NCI-H2196 (cell line): ENCODE measurements at regions not wholly inside any gene's neighbourhood (a gene's known extent, or its start where the extent isn't known, plus 50 kb on each side); places are given as distances from the start of the nearest gene placed in this dataset.

Experiments
- DNase-seq: peaks from one replicate; lab custom pipeline; 2025; ENCODE audit not compliant: unreplicated experiment; lab: John Stamatoyannopoulos, UW

- DNase-seq: no peak
These were observed 279.3 kb downstream of the YTHDC2 start for GRCh38 chr5:113792806-113793205.

- no peak for DNase-seq
These were observed 281.5 kb downstream of the YTHDC2 start for GRCh38 chr5:113794981-113795380.

GRCh38 chr5:113800686-113801085 lies 287.2 kb downstream of the YTHDC2 start:
- no peak for DNase-seq

DNA sequence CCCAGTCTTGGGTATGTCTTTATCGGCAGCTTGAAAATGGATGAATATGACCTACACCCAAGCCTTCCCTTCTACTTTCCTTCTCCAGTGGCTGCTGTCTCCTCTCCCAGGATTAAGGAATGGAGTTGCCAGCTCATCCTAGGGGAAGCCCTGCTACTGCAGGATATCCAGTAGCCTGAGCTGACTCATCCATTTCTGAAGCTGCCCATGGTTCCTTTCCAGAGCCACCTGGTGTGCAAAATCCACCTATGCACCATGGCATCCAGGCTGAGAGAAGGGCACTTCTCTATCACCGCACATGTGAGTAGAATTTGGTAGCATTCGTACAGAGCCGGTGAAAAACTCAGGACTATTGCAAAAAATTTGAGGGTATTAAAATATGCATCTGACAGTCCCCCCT lies 290.8 kb downstream of the YTHDC2 start:
- no peak for DNase-seq

DNA sequence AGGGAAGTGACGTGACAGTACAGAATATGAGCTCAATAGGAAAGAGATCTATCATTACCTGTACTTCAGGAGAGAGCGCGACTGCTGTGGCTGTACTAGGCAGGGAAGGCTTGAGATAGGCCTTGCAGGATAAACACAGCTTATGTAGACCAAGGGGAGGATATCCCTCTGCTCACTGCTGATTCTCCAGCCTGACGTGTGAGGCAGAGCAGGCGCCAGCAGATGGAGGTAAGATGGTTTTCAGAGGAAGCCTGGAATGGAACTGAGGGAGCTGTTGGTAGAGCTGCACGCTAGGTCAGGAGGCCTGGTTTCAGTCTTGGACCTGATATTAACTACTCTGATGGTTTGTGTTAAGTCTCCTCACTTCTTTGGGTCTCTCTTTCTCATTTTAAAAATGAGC lies 291.4 kb downstream of the YTHDC2 start:
- no peak for DNase-seq

- DNase-seq: no peak
These were observed 292.8 kb downstream of the YTHDC2 start for GRCh38 chr5:113806250-113806649.

GRCh38 chr5:113806904-113807303 lies 293.4 kb downstream of the YTHDC2 start:
- no peak for DNase-seq

DNA sequence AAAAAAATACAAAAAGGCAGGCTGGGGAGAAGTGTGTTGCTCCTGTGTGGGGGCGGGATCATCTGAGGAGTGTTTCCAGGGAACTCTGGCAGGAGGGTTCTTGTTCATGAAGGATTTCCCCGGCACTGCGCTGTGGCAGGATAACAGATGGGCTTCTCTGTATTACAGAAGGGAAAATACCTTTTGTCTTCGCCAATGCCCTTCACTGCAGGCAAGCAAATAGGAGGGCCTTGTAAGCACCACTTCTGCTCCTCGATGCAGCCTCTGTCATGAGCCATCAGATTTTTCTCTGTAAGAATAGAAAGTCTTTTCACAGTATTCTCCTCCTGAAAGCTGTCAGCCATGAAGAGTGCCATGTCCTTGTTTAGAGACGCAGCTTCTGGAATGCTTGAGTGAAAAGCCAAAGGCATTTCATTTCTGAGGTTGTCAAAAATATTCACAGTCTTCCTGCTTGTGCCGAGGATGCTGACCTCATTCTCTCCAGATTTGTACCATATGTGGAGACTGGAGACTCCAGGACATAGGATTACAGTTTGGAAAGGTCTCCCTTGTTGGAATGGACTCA lies 294.0 kb downstream of the YTHDC2 start:
- no peak for DNase-seq

GRCh38 chr5:113808956-113809355 lies 295.5 kb downstream of the YTHDC2 start:
- DNase-seq: no peak

DNA sequence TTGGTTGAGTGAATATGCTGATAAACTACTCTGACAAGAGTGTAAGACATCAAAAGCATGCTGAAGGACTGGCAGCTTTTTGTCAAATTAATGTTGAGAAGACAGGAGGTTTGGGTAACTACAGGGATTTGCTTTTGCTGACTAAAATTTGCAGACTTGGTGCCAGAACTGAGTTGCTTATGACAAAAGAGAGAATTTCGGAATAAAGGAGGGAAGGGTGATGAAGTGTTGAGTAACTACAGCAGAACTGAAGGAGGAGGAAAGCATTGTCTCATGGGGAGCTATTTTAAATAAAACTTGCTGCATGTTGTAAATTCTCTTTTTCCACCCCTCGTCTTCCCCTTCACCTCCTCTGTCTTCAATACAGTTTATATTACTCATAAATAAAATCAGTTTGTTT lies 296.1 kb downstream of the YTHDC2 start:
- DNase-seq: no peak

DNA sequence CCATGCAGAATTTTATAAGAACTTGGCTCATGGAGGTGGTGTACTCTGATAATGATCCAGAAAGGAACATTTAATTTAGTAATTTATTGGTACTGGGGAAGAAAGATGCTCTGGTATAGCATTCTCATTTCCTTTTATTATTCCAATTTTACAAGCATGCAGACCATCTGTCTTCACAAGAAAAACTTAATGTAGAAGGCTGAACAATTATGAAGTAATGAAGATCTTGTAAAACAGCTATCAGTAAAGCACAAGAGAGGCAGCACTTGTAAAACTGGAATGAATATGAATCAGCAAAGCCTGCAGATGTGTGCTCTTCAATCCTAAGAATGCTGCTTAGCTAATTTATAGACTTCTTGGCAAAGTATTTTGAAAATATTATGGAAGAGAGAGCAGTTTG lies 300.0 kb downstream of the YTHDC2 start:
- no peak for DNase-seq

DNA sequence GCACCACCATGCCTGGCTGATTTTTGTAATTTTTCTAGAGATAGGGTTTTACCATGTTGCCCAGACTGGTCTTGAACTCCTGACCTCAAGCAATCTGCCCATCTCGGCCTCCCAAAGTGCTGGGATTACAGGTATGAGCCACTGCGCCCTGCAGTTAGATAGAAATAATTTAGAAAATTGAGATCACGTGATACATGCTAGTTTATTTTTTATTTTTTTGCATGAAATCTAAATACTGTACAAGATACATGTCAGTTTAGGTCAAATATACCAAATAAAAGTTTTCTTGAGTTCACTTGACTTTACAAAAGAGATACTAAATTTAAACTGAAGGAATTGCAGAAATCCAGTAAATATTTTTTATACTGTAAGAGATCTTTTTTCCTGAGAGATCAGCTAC lies 304.2 kb downstream of the YTHDC2 start:
- no peak for DNase-seq

- no peak for DNase-seq
These were observed 310.2 kb downstream of the YTHDC2 start for GRCh38 chr5:113823696-113824095.

DNA sequence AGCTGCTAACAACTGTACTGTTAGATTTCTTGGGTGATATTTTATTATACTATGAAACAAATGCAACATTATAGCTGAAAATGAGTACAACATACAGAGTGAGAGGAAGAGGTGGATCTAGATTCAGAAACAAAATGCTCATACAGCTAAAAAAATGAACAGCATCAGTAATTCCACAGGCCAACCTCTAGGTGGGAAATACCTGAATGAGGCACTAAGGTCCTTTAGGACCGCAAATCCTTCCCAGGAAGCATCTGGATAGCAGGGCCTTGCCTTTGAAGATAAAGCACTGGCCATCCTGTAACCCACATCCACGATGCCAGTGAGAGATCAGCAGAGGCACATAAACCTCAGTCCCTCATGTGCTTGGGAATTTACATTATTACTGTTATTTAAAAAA lies 310.8 kb downstream of the YTHDC2 start:
- DNase-seq: no peak

DNA sequence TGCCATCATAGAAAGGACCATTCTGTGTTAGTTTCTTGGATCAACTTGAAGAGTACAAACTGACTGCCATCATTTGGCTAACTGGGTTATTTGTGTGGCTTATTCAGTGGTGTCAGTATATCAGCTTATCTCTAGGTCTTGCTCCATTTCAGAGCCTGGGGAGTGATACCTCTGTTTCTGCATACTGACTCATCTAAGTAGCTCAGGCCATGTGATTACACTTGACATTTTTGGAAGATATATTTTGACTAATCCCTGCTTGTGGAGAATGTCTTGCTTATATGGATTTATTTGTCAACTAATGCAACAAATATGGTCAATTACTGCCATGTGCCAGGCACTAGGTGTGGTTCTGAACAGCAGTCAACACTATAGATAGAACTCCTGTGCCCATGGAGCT lies 311.7 kb downstream of the YTHDC2 start:
- no peak for DNase-seq

DNA sequence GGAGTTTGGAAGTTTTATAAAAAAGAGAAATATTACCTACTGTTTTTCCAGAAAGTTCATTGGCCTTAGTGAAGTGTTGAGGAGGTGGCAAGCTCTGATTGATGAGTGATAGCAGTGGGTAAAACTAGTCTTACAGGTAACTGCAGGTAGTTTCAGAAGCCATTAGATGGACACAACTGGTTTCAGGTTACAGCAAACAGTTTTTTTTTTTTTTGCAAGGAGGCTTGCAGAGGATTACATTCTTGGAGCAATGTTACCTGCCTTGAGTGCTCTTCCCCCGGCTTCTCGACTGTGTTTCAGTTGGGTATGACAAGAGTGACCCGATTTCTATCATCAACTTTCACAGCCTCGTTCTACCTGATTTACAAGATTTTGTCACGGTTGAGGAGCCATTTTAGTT lies 333.4 kb downstream of the YTHDC2 start:
- no peak for DNase-seq

GRCh38 chr5:113864437-113864836 lies 350.9 kb downstream of the YTHDC2 start:
- DNase-seq: no peak

GRCh38 chr5:113866763-113867162 lies 353.3 kb downstream of the YTHDC2 start:
- DNase-seq: no peak

GRCh38 chr5:113869611-113870010 lies 356.1 kb downstream of the YTHDC2 start:
- DNase-seq: no peak

GRCh38 chr5:113871972-113872371 lies 358.5 kb downstream of the YTHDC2 start:
- DNase-seq: no peak

- DNase-seq: no peak
These were observed 361.6 kb downstream of the YTHDC2 start for GRCh38 chr5:113875096-113875495.

GRCh38 chr5:113891491-113891890 lies 378.0 kb downstream of the YTHDC2 start:
- no peak for DNase-seq

DNA sequence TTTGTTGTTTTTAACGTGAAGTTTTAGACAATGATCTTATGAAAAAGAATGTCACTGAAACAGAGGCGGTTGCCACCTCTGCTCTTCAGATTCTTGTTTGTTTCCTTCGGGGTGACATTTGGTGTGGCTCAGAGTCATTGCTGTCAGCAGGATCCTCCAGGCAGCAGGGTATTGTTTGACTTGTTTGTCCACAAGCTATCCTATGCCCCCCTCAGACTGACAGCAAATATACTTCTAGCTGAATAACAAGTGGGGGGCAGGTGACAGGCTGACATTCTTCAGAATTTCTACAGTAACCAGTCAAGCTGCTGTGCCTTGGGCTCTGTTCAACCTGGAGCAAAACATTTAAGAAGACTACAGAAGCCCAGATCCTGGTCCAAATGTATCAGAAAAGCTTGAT lies 383.3 kb downstream of the YTHDC2 start:
- no peak for DNase-seq

DNA sequence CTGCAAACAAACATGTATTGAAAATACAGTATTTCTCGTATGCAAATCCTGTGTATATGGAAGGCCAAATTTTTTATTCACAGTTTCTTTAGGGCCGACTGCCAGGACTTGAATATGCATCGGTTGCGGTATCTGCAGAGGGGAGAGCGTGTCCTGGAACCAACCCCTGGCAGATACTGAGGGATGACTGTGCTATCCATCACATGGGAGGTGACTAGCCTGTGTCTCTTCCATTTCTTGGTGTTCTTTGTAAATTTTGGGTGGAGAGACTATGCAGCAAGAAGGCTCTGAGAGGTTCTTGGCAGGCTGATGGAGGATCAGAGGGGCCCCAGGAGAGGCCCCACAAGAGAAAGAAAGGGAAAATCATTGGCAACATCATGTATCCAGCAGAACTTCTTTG lies 384.3 kb downstream of the YTHDC2 start:
- DNase-seq: no peak
